K562 (cell line): ENCODE measurements at regions not wholly inside any gene's neighbourhood (a gene's known extent, or its start where the extent isn't known, plus 50 kb on each side); places are given as distances from the start of the nearest gene placed in this dataset.

Experiments
- ATAC-seq: fragments of 200-7000 bp; cut with Tn5 transposase; 3 replicates; pipeline ENCODE4 v1.9.1; 2020; ENCODE audit warnings: moderate library complexity
- BruUV-seq: library from RNA; stranded (reverse); fragments of 400-500 nt; replicated peaks from 2 replicates; lab custom pipeline; 2021; lab: Mats Ljungman, UMichigan
- CTCF ChIA-PET: fragments of 300-600 bp; formaldehyde crosslinking; extraction: SDS; loops from one replicate; lab custom pipeline; 2021; ENCODE audit warnings: low intra/inter-chr PET ratio; lab: Yijun Ruan, JAX
- POLR2A ChIA-PET: fragments of 300-600, 350-650 bp; sonication (Branson Sonifier 250); formaldehyde crosslinking; extraction: SDS; loops from one replicate; lab custom pipeline; 2021; ENCODE audit warnings: antibody characterized with exemption, inconsistent platforms; lab: Yijun Ruan, JAX
- DNase-seq, 4 experiments: peaks; one replicate each; pipeline versions ENCODE4 v3.0.0 to v3.0.0-alpha.2; 2011 to 2018; ENCODE audit warnings: low spot score in 3 of 4, mixed read lengths in 3 of 4; ENCODE audit errors: extremely low read depth in 1 of 4
- FAIRE-seq: peaks from 2 replicates; lab custom pipeline; 2011; peaks lifted over from hg19 to GRCh38; lab: Jason Lieb, UNC
- H2AFZ ChIP-seq: 2 replicates; pipeline ENCODE4 v1.6.0; 2011; ENCODE audit warnings: low read depth, low read length, control low read depth, inconsistent platforms
- H3K27ac ChIP-seq: fragments of 200-600 bp; 3 replicates; pipeline ENCODE4 v1.8.0; 2011; ENCODE audit warnings: low read depth, mild to moderate bottlenecking, control low read depth, inconsistent platforms, low read length, moderate library complexity, mixed read lengths; ENCODE audit errors: extremely low read depth
- H3K27me3 ChIP-seq, 2 experiments: fragments of 300-600 bp in 1 of 2; 2 replicates in 1 of 2; 3 replicates in 1 of 2; pipeline versions ENCODE4 v1.6.0 to v1.8.0; 2011; ENCODE audit warnings: inconsistent platforms in 2 of 2, low read length in 2 of 2, mild to moderate bottlenecking in 1 of 2, mixed read lengths in 1 of 2, moderate library complexity in 1 of 2; ENCODE audit not compliant: control insufficient read depth in 2 of 2, insufficient read depth in 2 of 2
- H3K36me3 ChIP-seq: fragments of 300-600 bp; 3 replicates; pipeline ENCODE4 v1.8.0; 2011; ENCODE audit warnings: mild to moderate bottlenecking, low read length, inconsistent platforms; ENCODE audit not compliant: control insufficient read depth, insufficient read depth
- H3K4me1 ChIP-seq, 2 experiments: fragments of 200-600 bp in 1 of 2; replicated peaks in 1 of 2; 2 replicates in 1 of 2; 3 replicates in 1 of 2; pipeline versions ENCODE4 v1.5.1 to v1.8.0; 2011; ENCODE audit warnings: inconsistent platforms in 2 of 2, low read length in 2 of 2, mild to moderate bottlenecking in 1 of 2, mixed read lengths in 1 of 2, moderate library complexity in 1 of 2; ENCODE audit not compliant: control insufficient read depth in 2 of 2, insufficient read depth in 2 of 2
- H3K4me2 ChIP-seq: 2 replicates; pipeline ENCODE4 v1.6.1; 2011; ENCODE audit warnings: low read length, control low read depth, inconsistent platforms, mixed read lengths; ENCODE audit not compliant: insufficient read depth
- H3K4me3 ChIP-seq: fragments of 200-600 bp; sonication (generic), shearing (Covaris generic); 2 replicates; pipeline ENCODE4 v1.5.1; 2016; ENCODE audit warnings: control low read depth, inconsistent platforms
- H3K79me2 ChIP-seq: fragments of 200-600 bp; 3 replicates; pipeline ENCODE4 v1.8.0; 2011; ENCODE audit warnings: low read length, inconsistent platforms; ENCODE audit not compliant: control insufficient read depth, insufficient read depth
- H3K9ac ChIP-seq, 2 experiments: 2 replicates each; pipeline versions ENCODE4 v1.6.0 to v1.6.1; 2011; ENCODE audit warnings: low read depth in 2 of 2, low read length in 2 of 2, control low read depth in 1 of 2, inconsistent platforms in 1 of 2, mild to moderate bottlenecking in 1 of 2, mixed read lengths in 1 of 2; ENCODE audit not compliant: insufficient read depth in 1 of 2
- H3K9me1 ChIP-seq: one replicate; pipeline ENCODE4 v1.6.0; 2011; ENCODE audit warnings: inconsistent platforms, mild to moderate bottlenecking, low read length, moderate library complexity; ENCODE audit not compliant: control insufficient read depth, insufficient read depth
- H3K9me3 ChIP-seq: replicated peaks from 2 replicates; pipeline ENCODE4 v1.5.1; 2011; ENCODE audit warnings: low read depth, low read length, inconsistent platforms; ENCODE audit not compliant: control insufficient read depth, insufficient read depth
- H4K20me1 ChIP-seq: replicated peaks from 2 replicates; pipeline ENCODE4 v1.6.1; 2011; ENCODE audit warnings: low read length, inconsistent platforms, mixed read lengths; ENCODE audit not compliant: control insufficient read depth, insufficient read depth
- GMEB1 ChIP-seq: fragments of 250-450 bp; sonication (Bioruptor Pico); IDR thresholded peaks from 2 replicates; pipeline ENCODE4 v1.4.0; 2020; ENCODE audit warnings: mild to moderate bottlenecking
- HNRNPK ChIP-seq: fragments of 200-400 bp; formaldehyde crosslinking; IDR thresholded peaks from one replicate; pipeline ENCODE4 v1.6.1; 2018; ENCODE audit warnings: mild to moderate bottlenecking, low read depth, low read length; ENCODE audit not compliant: poor library complexity, severe bottlenecking
- POLR2AphosphoS5 ChIP-seq: IDR thresholded peaks from 2 replicates; pipeline ENCODE4 v1.6.1; 2011; ENCODE audit warnings: mild to moderate bottlenecking, low read depth, low read length, moderate library complexity; ENCODE audit not compliant: control insufficient read depth, insufficient read depth
- POU5F1 ChIP-seq: fragments of 150-350 bp; IDR thresholded peaks from 2 replicates; pipeline ENCODE4 v1.6.1; 2014; ENCODE audit warnings: borderline replicate concordance, low read length, low read depth, mild to moderate bottlenecking; ENCODE audit not compliant: partially characterized antibody
- SMARCA5 ChIP-seq: fragments of 450-650 bp; IDR thresholded peaks from 2 replicates; pipeline ENCODE4 v1.6.1; 2016
- TAF7 ChIP-seq: fragments of 450-650 bp; IDR thresholded peaks from 2 replicates; pipeline ENCODE4 v1.6.1; 2016; ENCODE audit warnings: missing genetic modification characterization, missing compliant biosample characterization
- TAL1 ChIP-seq: fragments of 450-650 bp; IDR thresholded peaks from 2 replicates; pipeline ENCODE4 v1.6.1; 2016; ENCODE audit warnings: mild to moderate bottlenecking
- ZBTB1 ChIP-seq: sonication (generic); formaldehyde crosslinking; IDR thresholded peaks from 2 replicates; pipeline ENCODE4 v1.8.1; 2023; ENCODE audit warnings: missing genetic modification reagents, low read depth, mild to moderate bottlenecking, borderline replicate concordance
- ZNF232 ChIP-seq: sonication (generic); formaldehyde crosslinking; IDR thresholded peaks from 2 replicates; pipeline ENCODE4 v1.8.0; 2022; ENCODE audit warnings: mild to moderate bottlenecking, missing genetic modification reagents
- ZNF398 ChIP-seq: fragments of 250-450 bp; sonication (Bioruptor Pico); IDR thresholded peaks from 2 replicates; pipeline ENCODE4 v1.8.0; 2021; ENCODE audit warnings: moderate library complexity, mild to moderate bottlenecking, inconsistent platforms
- WGBS: fragments of 100-300 bp; shearing (Covaris generic); methylation state at CpG from one replicate; pipeline ENCODE4 v1.1.6; 2016; ENCODE audit warnings: low coverage, mixed read lengths; ENCODE audit not compliant: insufficient coverage; ENCODE audit errors: missing lambda C conversion rate; 5-methylcytosine and 5-hydroxymethylcytosine counted together
- in situ Hi-C: fragments of 300-500 bp; cut with MboI; formaldehyde crosslinking; loops from 4 replicates; pipeline ENCODE4 v1.15.0; 2018; ENCODE audit warnings: inconsistent platforms, mixed read lengths
- intact Hi-C: fragments of 100-400 bp; cut with micrococcal nuclease; formaldehyde crosslinking; loops from 2 replicates; pipeline ENCODE4 v1.14.2; 2022
- TF ChIP-seq, protein P1 (sequence below): sonication (generic); IDR thresholded peaks from 2 replicates; pipeline ENCODE4 v1.6.1; 2016

- Histone ChIP-seq H3K4me3 (no peak overlapping the region), H3K36me3 (no peaks in the 10 kb centered on the region), H3K4me2 (no peak overlapping the region), H3K79me2 (no peaks in the 10 kb centered on the region), H3K27me3 (peaks cover 12 to 57% of the 10 kb centered on the region in 2 experiments), H3K9me1 (no peaks in the 10 kb centered on the region), H3K27ac (no peak overlapping the region), H4K20me1 (no peaks in the 10 kb centered on the region), H3K9me3 (no peaks in the 10 kb centered on the region), H3K4me1 (no peaks in the 10 kb centered on the region), H3K9ac (no peak overlapping the region), H2AFZ (no peak overlapping the region)
- no CpG with 5 or more reads among the region's 3 CpGs for WGBS
- ChIA-PET POLR2A (no interaction called here), CTCF (interaction anchor here (0.5 kb wide), 1 partner anchor 598 kb away, joined by 3 read pairs; no protein-coding TSS in a partner anchor)
- in situ Hi-C loops (no loop called here), intact Hi-C loops (no loop called here)
- DNase-seq (no peak), ATAC-seq (no peak), FAIRE-seq (no peak)
- BruUV-seq: no TSS peak
- no peak for TF ChIP-seq GMEB1 (CRISPR knock-in tag)
Observed at GRCh38 chr5:174185506-174185905, 140.0 kb downstream of the NSG2 start.

GRCh38 chr5:174186096-174186695 lies 140.7 kb downstream of the NSG2 start:
- no peak overlapping the region for H2AFZ ChIP-seq
- H3K9me1 ChIP-seq: no peaks in the 10 kb centered on the region
- no peaks in the 10 kb centered on the region for H3K79me2 ChIP-seq
- no peak overlapping the region for H3K27ac ChIP-seq
- H4K20me1 ChIP-seq: no peaks in the 10 kb centered on the region
- ATAC-seq (no peak), DNase-seq (no peak), FAIRE-seq (no peak)
- CTCF ChIA-PET: interaction anchor here (0.5 kb wide), 1 partner anchor 597 kb away, joined by 3 read pairs; no protein-coding TSS in a partner anchor
- no peaks in the 10 kb centered on the region for H3K4me1 ChIP-seq
- H3K9me3 ChIP-seq: no peaks in the 10 kb centered on the region
- H3K4me2 ChIP-seq: no peak overlapping the region
- 0% methylated on average over 10 of the region's 10 CpGs for WGBS
- POLR2A ChIA-PET: no interaction called here
- no TSS peak for BruUV-seq
- intact Hi-C loops (no loop called here), in situ Hi-C loops (no loop called here)
- H3K4me3 ChIP-seq: no peak overlapping the region
- peaks cover 12 to 55% of the 10 kb centered on the region in 2 experiments for H3K27me3 ChIP-seq
- no peaks in the 10 kb centered on the region for H3K36me3 ChIP-seq
- no peak overlapping the region for H3K9ac ChIP-seq
- TF ChIP-seq, protein P1, sequence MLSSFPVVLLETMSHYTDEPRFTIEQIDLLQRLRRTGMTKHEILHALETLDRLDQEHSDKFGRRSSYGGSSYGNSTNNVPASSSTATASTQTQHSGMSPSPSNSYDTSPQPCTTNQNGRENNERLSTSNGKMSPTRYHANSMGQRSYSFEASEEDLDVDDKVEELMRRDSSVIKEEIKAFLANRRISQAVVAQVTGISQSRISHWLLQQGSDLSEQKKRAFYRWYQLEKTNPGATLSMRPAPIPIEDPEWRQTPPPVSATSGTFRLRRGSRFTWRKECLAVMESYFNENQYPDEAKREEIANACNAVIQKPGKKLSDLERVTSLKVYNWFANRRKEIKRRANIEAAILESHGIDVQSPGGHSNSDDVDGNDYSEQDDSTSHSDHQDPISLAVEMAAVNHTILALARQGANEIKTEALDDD: no peak
- TF ChIP-seq TAF7 (tag) (no peak), ZNF398 (no peak), TAL1 (no peak), ZNF232 (CRISPR knock-in tag) (no peak), HNRNPK (no peak), ZBTB1 (CRISPR knock-in tag) (no peak), POLR2AphosphoS5 (no peak), SMARCA5 (no peak), POU5F1 (no peak)
